GM18507 (cell line): ENCODE measurements at regions not wholly inside any gene's neighbourhood (a gene's known extent, or its start where the extent isn't known, plus 50 kb on each side); places are given as distances from the start of the nearest gene placed in this dataset.
"Not testable (repeated sequence)": the region's sequence is repeated elsewhere in the genome, so short reads cannot be mapped to it uniquely, and the experiment has no call there.

Experiments used
- DNase-seq: peaks from one replicate; pipeline ENCODE4 v3.0.0; 2011; ENCODE audit warnings: low read depth; ENCODE audit not compliant: insufficient read length; ENCODE audit errors: extremely low spot score
- FAIRE-seq: peaks from 2 replicates; lab custom pipeline; 2011; peaks lifted over from hg19 to GRCh38; lab: Jason Lieb, UNC

DNA sequence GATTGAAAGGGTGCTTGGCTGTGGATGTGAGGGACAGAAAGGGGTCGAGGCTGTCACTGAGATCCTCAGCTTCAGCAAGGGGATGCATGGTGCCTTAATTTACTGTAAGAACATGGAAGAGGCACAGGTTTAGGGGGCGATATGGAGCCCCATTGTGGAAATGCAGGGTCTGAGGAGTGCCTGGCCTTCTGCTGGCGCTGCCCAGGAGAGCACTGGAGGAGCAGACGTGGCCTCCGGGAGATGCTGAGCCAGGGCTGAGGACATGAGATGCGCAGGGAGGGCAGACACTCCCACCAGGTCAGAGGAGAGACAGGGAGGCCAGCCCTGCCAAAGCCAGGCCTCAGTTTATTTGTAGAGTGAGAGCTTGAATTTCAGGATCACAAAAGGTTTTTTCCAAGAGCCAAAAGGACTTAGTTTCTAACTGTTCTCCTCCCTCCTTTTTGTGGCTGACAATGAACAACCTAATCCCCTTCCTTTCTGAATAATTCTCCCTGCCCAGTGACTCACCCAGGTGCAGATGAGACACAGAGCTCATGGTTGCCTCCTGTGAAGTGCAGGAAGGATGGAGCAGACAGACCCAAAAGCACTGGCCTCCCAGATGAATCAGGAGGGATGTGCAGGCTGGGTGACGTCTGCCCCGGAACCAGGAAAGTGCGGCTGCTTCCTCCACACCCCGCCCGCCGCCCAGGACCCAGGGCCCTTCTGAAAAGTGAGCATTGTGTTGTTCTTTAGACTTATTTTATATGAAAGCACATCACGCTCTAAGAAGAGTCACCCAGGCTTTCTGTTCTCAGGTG, 73.0 kb upstream of the TMPRSS2 start:
- FAIRE-seq: no peak

DNA sequence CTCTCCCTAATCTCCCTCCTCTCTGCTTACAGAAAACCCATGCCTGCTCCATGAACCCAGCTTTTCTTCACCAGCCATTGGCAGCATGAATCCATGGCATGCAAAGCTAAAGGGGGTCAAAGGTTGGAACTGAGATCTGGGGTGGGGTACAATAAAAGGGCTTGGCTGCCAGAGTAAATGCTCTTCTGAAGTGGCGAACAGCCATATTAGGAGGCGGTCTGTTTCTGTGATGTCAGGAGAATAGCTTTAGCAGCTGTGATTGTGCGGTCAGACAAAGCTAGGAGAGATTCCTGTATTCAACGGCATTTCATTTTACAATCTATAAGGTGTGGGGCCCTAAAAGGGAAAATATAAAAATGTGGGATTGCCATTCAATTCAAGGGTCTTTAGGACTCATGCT, 71.7 kb upstream of the TMPRSS2 start:
- FAIRE-seq: no peak
- DNase-seq: no peak

More for the DNA sequence above, 73.0 kb upstream of the TMPRSS2 start:
- no peak for DNase-seq

DNA sequence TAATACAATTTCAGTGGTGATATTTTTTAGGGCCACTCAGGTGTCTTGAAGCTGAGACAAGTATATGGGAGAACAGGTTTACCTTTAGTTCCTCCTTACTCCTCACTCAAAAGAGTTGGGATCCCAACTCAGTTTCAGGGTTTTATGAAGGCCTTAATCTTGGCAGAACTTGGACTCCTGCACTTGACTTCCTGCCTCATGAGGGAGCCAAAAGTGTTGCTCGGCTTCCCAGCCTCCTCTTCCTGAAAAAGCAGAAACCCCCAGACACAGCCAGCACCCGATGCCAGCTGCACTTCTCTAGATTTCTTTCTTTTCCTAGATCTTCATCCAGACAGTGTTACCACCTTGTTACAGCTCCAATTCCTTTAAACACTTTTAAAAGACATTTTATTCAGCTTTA, 70.8 kb upstream of the TMPRSS2 start:
- FAIRE-seq (no peak), DNase-seq (no peak)

DNA sequence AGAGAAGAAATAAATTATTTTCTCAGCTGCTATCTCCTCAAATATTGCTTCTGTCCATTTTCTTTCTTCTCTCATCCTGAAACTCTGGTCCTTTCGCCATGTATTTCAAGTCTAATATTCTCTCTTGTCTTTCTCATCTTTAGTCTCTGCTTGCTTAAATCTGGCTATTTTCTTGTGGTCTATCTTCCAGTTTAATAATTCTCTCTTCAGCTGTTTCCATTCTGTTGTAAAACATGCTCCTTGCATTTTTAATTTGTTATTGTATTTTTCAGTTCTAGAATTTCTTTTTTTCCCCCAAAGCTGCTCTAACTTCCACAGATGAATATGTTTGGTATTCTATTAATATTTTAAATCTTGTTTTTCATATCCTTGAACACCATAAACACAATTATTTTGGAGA, 70.1 kb upstream of the TMPRSS2 start:
- DNase-seq (no peak), FAIRE-seq (no peak)

- FAIRE-seq: no peak
- no peak for DNase-seq
Measured at GRCh38 chr21:41576013-41576615, 68.2 kb upstream of the TMPRSS2 start.

DNA sequence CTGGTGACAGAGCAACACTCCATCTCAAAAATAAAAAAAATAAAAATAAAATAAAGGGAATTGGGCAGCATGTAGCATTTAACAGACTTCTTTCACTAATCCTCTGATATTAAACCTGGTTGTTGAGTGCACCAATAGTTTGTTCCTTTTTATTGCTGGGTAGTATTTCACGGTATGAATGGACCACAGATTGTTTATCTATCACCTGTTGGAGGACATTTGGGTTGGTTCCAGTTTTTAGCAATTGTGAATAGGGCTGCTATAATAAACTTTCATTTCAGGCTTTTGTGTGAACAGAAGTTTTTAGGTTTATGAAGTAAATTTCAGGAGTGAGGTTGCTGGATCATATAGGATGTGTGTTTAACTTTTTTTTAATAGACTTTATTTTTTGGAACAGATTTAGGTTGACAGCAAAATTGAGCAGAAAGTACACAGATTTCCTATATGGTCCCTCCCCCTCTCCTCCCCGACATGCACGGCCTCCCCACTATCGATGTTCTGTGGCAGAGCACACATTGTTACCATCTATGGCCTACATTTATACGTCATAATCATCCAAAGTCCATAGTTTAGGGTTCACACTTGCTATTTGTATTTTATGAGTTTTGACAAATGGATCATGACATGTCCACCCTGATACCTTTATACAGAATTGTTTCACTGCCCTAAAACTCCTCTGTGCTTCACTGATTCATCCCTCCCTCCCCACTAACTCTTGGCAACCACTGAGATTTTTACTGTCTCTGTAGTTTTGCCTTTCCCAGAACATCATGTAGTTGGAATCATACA, 66.1 kb upstream of the TMPRSS2 start:
- no peak for FAIRE-seq
- DNase-seq: no peak

GRCh38 chr21:41571938-41572510, 64.1 kb upstream of the TMPRSS2 start:
- FAIRE-seq: no peak

DNA sequence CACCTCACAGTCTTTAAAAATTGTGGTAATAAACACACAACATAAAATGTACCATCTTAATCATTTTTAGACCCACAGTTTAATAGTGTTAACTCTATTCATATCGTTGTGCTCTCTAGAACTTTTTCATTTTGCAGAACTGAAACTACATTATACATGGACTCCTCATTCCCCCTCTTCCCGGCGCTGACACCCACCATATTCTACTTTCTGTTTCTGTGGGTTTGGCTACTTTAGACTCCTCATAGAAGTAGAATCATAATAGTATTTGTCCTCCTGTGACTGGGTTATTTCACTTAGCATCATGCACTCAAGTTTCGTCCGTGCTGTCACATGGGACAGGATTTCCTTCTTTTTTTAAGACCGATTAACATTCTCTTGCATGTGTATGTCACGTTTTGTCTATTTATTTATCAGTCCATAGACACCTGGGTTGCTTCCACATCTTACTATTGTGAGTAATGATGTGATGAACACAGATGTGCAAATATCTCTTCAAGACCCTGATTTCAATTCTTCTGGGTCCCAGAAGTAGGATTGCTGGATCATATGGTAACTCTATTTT, 62.9 kb upstream of the TMPRSS2 start:
- FAIRE-seq: peak; percentile 82
- DNase-seq: no peak

More at GRCh38 chr21:41571938-41572510, 64.1 kb upstream of the TMPRSS2 start:
- DNase-seq: no peak

DNA sequence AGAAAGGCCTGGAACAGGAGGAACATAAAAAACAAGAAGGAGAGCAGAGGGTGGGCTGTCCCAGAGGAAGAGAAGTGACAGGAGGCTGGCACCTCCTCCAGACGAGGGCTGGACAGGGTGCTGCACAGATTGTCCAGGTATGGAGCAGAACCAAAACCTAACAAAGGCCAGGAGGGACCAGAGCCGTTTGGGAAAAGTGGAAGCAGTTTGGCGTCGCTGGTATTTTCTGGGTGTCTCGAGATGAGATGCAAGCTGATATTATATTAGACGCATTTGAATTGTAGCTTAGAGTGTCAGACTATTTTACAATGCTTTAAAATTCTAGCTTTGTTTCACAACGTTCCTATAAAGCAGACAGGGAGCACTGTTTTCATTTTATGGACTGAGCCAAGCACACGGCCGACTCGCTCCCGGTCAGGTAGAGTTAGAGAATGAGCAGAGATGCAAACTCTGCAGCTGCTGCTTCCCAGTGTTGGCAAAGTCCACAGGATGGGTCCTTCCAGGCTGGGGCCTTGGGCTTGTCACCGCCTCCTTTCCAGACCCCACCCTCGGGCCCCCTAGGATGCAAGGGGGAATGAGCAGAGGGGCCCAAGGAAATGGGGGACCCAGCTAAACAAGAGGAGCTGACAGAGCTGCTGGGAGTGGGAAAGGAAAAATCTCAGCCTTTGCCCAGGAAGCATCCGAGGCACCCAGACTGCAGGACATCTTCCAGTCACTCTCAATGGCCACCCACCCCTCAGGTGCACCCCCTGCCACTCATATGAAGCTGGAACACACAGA, 60.8 kb upstream of the TMPRSS2 start:
- DNase-seq: no peak
- FAIRE-seq: no peak

DNA sequence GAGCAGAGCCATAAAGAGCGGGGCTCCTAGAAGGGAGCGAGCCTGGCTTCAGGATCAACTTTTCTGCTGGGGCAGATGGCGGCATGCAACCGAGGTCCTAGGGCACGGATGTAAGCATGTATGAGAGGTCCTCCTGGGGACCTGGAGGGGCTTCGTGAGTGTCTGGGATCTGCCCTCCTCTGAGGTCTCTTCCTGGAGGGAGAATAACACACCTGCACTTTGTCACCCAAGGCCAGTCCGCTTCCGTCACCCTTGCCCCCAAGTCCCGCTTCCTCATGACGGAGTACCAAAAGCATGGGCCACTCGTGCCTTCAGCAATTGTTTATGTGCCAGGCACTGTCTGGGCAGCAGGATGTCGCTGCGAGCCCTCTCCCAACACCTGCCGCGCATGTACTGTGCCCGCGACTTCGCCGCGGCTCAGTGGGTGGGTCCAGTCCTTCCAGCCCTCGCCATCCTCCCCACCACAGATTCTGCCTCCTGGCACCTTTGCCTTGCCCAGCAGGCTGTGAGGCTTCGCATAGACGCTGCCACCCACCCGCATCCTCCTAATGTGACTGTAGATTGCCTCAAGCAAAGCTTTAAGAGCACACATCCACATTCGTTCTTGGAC, 60.0 kb upstream of the TMPRSS2 start:
- no peak for DNase-seq
- FAIRE-seq: no peak

DNA sequence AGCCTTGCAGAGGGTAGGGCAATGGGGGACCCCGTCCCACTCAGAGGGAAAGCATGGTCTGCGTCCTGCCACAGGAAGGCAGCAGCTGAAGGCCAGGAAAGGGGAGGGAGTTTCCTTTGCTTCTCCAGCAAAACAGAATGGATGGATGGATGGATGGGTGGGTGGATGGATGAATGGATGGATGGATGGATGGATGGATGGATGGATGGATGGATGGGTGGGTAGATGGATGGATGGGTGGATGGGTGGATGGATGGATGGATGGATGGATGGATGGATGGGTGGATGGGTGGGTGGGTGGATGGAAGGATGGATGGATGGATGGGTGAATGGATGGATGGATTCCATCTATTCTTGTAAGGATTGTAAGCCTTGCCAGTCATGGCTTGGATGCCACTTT, 59.3 kb upstream of the TMPRSS2 start:
- not testable (repeated sequence) for FAIRE-seq, DNase-seq

- FAIRE-seq: no peak
- no peak for DNase-seq
Measured at GRCh38 chr21:41566500-41567014, 58.6 kb upstream of the TMPRSS2 start.

- DNase-seq (no peak), FAIRE-seq (no peak)
Measured at GRCh38 chr21:41565550-41565949, 57.6 kb upstream of the TMPRSS2 start.

DNA sequence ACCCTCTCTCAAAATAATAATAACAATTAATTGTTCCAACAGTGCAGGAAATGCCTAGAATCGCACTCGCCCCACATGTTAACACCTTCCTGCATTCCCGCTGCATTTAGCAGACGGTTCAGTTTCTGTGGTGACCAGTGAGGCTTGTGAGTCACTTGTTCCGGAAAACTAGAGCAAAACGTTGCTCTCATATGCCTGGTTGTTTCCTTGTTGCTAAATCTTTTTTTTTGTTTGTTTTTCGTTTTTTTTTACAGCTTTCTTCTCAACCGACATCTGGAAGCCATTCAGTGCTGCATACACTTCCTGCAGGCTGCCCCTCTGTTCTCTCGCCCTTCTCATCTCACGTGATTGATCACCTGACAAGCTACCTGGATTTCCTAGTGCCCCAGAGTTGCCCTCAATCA, 56.9 kb upstream of the TMPRSS2 start:
- FAIRE-seq: peak; percentile 15
- no peak for DNase-seq

GRCh38 chr21:41562101-41563000, 54.4 kb upstream of the TMPRSS2 start:
- no peak for DNase-seq
- no peak for FAIRE-seq

DNA sequence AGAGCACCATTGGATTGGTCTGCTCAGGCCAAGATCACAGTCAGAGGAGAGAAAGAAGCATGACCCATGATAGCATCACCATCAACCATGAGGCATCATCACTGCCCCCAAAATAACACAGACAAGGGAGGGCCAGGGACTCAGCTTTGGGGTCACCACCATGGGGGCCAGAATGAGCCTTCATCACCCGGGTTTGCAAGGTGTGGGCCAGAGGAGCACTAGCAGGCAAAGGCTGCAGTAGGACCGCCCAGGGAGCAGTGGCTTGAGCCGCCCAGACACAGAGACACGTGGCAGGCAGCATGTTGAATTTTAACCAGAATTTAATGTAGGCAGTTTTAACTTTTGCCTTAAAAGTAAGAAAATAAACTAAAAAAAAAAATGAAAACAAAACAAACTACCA, 53.7 kb upstream of the TMPRSS2 start:
- FAIRE-seq (no peak), DNase-seq (no peak)

DNA sequence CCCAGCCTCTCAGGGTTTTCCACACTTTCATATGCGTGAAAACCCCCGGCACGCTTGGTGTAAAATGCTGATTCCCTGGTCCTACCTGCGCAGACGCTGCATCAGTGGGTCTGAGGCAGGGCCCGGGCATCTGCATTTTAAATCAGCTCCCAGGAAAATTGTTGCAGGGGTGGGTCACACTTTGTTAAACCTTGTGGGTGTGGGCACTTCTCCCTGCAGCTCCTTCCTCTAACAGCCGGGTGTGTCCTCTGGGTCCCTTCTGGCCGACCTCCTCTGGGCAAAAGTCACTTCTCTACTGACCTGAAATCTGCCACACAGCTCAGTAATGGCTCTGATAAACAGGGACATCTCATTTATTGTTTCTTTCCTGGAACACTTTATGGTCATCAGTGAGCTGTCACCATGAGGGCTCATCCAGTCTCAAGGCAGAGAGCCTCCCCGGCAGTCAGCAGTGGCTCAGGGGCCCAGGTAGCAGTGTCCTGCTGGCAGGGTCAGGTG, 52.8 kb upstream of the TMPRSS2 start:
- DNase-seq (no peak), FAIRE-seq (no peak)
